Fibroblast of lung (primary cell): ENCODE measurements at regions not wholly inside any gene's neighbourhood (a gene's known extent, or its start where the extent isn't known, plus 50 kb on each side); places are given as distances from the start of the nearest gene placed in this dataset.

Source experiments
- DNase-seq, 2 donors: peaks; one replicate each; pipeline versions ENCODE4 v3.0.0 to v3.0.0-alpha.2; 2010; ENCODE audit warnings: low read depth in 2 of 2
- H2AFZ ChIP-seq: 2 replicates; pipeline ENCODE4 v1.5.1; 2012; ENCODE audit warnings: low read length, control low read depth, inconsistent platforms
- H3K27ac ChIP-seq: 2 replicates; pipeline ENCODE4 v1.5.1; 2011; ENCODE audit warnings: low read length, control low read depth; ENCODE audit not compliant: insufficient read depth
- H3K27me3 ChIP-seq: 2 replicates; pipeline ENCODE4 v1.5.1; 2011; ENCODE audit warnings: mild to moderate bottlenecking, low read length; ENCODE audit not compliant: control insufficient read depth, insufficient read depth
- H3K36me3 ChIP-seq: 2 replicates; pipeline ENCODE4 v1.5.1; 2011; ENCODE audit warnings: low read length; ENCODE audit not compliant: control insufficient read depth, insufficient read depth
- H3K4me1 ChIP-seq: 2 replicates; pipeline ENCODE4 v1.5.1; 2011; ENCODE audit warnings: low read length; ENCODE audit not compliant: control insufficient read depth, insufficient read depth; ENCODE audit errors: extremely low read depth
- H3K4me2 ChIP-seq: 2 replicates; pipeline ENCODE4 v1.5.1; 2011; ENCODE audit warnings: low read length, control low read depth; ENCODE audit not compliant: insufficient read depth; ENCODE audit errors: extremely low read depth
- H3K4me3 ChIP-seq, 4 experiments: fragments of 200-600 bp in 1 of 4; sonication (generic) in 1 of 4; replicated peaks in 1 of 4; 2 replicates each; pipeline ENCODE4 v1.5.1; 2011 to 2016; ENCODE audit warnings: low read length in 4 of 4, low read depth in 3 of 4, mild to moderate bottlenecking in 3 of 4, control low read depth in 2 of 4, inconsistent platforms in 1 of 4, mixed read lengths in 1 of 4; ENCODE audit not compliant: insufficient read depth in 1 of 4; ENCODE audit errors: control extremely low read depth in 1 of 4
- H3K79me2 ChIP-seq: 2 replicates; pipeline ENCODE4 v1.5.1; 2012; ENCODE audit warnings: mild to moderate bottlenecking, low read length, inconsistent platforms; ENCODE audit not compliant: control insufficient read depth, insufficient read depth
- H3K9ac ChIP-seq: 2 replicates; pipeline ENCODE4 v1.5.1; 2011; ENCODE audit warnings: mild to moderate bottlenecking, low read length, control low read depth; ENCODE audit not compliant: insufficient read depth
- H3K9me3 ChIP-seq: 2 replicates; pipeline ENCODE4 v1.5.1; 2012; ENCODE audit warnings: low read depth, low read length; ENCODE audit not compliant: control insufficient read depth, insufficient read depth
- H4K20me1 ChIP-seq: 2 replicates; pipeline ENCODE4 v1.5.1; 2011; ENCODE audit warnings: low read length; ENCODE audit not compliant: control insufficient read depth, insufficient read depth; ENCODE audit errors: extremely low read depth
- CTCF ChIP-seq, 2 donors: IDR thresholded peaks in 1 of 2; conservative IDR thresholded peaks in 1 of 2; 1 replicate in 1 of 2; 2 replicates in 1 of 2; pipeline ENCODE4 v1.5.1; 2011 to 2012; ENCODE audit warnings: low read length in 2 of 2, control low read depth in 1 of 2, inconsistent platforms in 1 of 2, low read depth in 1 of 2, mild to moderate bottlenecking in 1 of 2
- EZH2 ChIP-seq: IDR thresholded peaks from 2 replicates; pipeline ENCODE4 v1.5.1; 2012; ENCODE audit warnings: low read length, control low read depth, mild to moderate bottlenecking; ENCODE audit errors: missing control alignments

GRCh38 chr2:53536583-53537361 lies 230.8 kb upstream of the CHAC2 start:
- H3K4me2 ChIP-seq = no peak overlapping the region
- no peaks in the 10 kb centered on the region for H3K36me3 ChIP-seq
- no peaks in the 10 kb centered on the region for H3K9me3 ChIP-seq
- no peak overlapping the region for H3K27ac ChIP-seq
- no peak overlapping the region for H3K4me3 ChIP-seq
- DNase-seq = no peak
- H3K79me2 ChIP-seq = no peaks in the 10 kb centered on the region
- H2AFZ ChIP-seq = no peak overlapping the region
- no peaks in the 10 kb centered on the region for H3K27me3 ChIP-seq
- H3K9ac ChIP-seq = no peak overlapping the region
- TF ChIP-seq EZH2 = no peak
- no peaks in the 10 kb centered on the region for H4K20me1 ChIP-seq
- H3K4me1 ChIP-seq = no peaks in the 10 kb centered on the region

GRCh38 chr2:53535234-53535840 lies 232.3 kb upstream of the CHAC2 start:
- no peak for DNase-seq
- TF ChIP-seq CTCF (conservative IDR thresholded peaks at IDR 0.05 in 1 of 2, IDR thresholded peaks at IDR 0.05 in 1 of 2; ENCODE audit: low read depth in 1 of 2, low read length in 2 of 2) (no peak), EZH2 (no peak)
- H3K27ac ChIP-seq = no peak overlapping the region
- H3K79me2 ChIP-seq = no peaks in the 10 kb centered on the region
- no peak overlapping the region for H3K4me2 ChIP-seq
- no peak overlapping the region for H2AFZ ChIP-seq
- H3K9ac ChIP-seq = no peak overlapping the region
- H3K4me1 ChIP-seq = no peaks in the 10 kb centered on the region
- H3K9me3 ChIP-seq = no peaks in the 10 kb centered on the region
- H3K36me3 ChIP-seq = no peaks in the 10 kb centered on the region
- no peaks in the 10 kb centered on the region for H4K20me1 ChIP-seq
- no peak overlapping the region for H3K4me3 ChIP-seq
- no peaks in the 10 kb centered on the region for H3K27me3 ChIP-seq

GRCh38 chr2:53530126-53530525 lies 237.5 kb upstream of the CHAC2 start:
- no peaks in the 10 kb centered on the region for H3K36me3 ChIP-seq
- H3K9ac ChIP-seq = no peak overlapping the region
- no peak overlapping the region for H2AFZ ChIP-seq
- no peak overlapping the region for H3K27ac ChIP-seq
- no peaks in the 10 kb centered on the region for H3K9me3 ChIP-seq
- H3K27me3 ChIP-seq = no peaks in the 10 kb centered on the region
- H4K20me1 ChIP-seq = no peaks in the 10 kb centered on the region
- no peaks in the 10 kb centered on the region for H3K79me2 ChIP-seq
- no peak overlapping the region for H3K4me2 ChIP-seq
- TF ChIP-seq CTCF (conservative IDR thresholded peaks at IDR 0.05 in 1 of 2, IDR thresholded peaks at IDR 0.05 in 1 of 2; ENCODE audit: low read depth in 1 of 2, low read length in 2 of 2) (no peak), EZH2 (no peak)
- H3K4me3 ChIP-seq = no peak overlapping the region
- H3K4me1 ChIP-seq = no peaks in the 10 kb centered on the region
- no peak for DNase-seq
